Caco-2 (cell line): ENCODE measurements at regions not wholly inside any gene's neighbourhood (a gene's known extent, or its start where the extent isn't known, plus 50 kb on each side); places are given as distances from the start of the nearest gene placed in this dataset.

Experiments
- BruUV-seq: library from RNA; stranded (reverse); fragments of 400-500 nt; replicated peaks from 2 replicates; lab custom pipeline; 2021; lab: Mats Ljungman, UMichigan
- CTCF ChIA-PET: fragments of 300-600 bp; sonication (Branson Sonifier 250); formaldehyde crosslinking; loops from one replicate; lab custom pipeline; 2022; ENCODE audit warnings: antibody characterized with exemption; lab: Charles Lee
- POLR2A ChIA-PET: fragments of 300-600 bp; sonication (Branson Sonifier 250); formaldehyde crosslinking; loops from one replicate; lab custom pipeline; 2022; ENCODE audit warnings: antibody characterized with exemption; lab: Charles Lee
- DNase-seq, 2 experiments: peaks; one replicate each; pipeline versions ENCODE4 v3.0.0 to v3.0.0-alpha.2; 2020 to 2022
- H3K27me3 ChIP-seq: replicated peaks from 2 replicates; pipeline ENCODE4 v1.6.0; 2011; ENCODE audit warnings: low read length; ENCODE audit not compliant: control insufficient read depth, insufficient read depth
- H3K36me3 ChIP-seq: 2 replicates; pipeline ENCODE4 v1.5.1; 2011; ENCODE audit warnings: low read length; ENCODE audit not compliant: control insufficient read depth, insufficient read depth
- H3K4me1 ChIP-seq: fragments of 250-450 bp; sonication (Bioruptor Pico); 2 replicates; pipeline ENCODE4 v1.5.1; 2020; ENCODE audit warnings: mild to moderate bottlenecking
- H3K4me3 ChIP-seq: 2 replicates; pipeline ENCODE4 v1.5.1; 2011; ENCODE audit warnings: low read depth, mild to moderate bottlenecking, control low read depth, low read length
- H3K9me3 ChIP-seq: fragments of 250-450 bp; sonication (Bioruptor Pico); 2 replicates; pipeline ENCODE4 v1.5.1; 2020; ENCODE audit warnings: mild to moderate bottlenecking, moderate library complexity
- H3K27ac Mint-ChIP-seq: one replicate; pipeline ENCODE4 v1.8.0; 2022; ENCODE audit warnings: mixed read lengths; ENCODE audit not compliant: unreplicated experiment
- H3K27me3 Mint-ChIP-seq: one replicate; pipeline ENCODE4 v1.8.0; 2022; ENCODE audit warnings: mixed read lengths; ENCODE audit not compliant: insufficient read depth, unreplicated experiment
- H3K36me3 Mint-ChIP-seq: one replicate; pipeline ENCODE4 v1.8.0; 2022; ENCODE audit warnings: mild to moderate bottlenecking, mixed read lengths; ENCODE audit not compliant: insufficient read depth, unreplicated experiment
- H3K4me1 Mint-ChIP-seq: one replicate; pipeline ENCODE4 v1.8.0; 2022; ENCODE audit warnings: low read depth, mixed read lengths; ENCODE audit not compliant: unreplicated experiment
- H3K4me3 Mint-ChIP-seq: one replicate; pipeline ENCODE4 v1.8.0; 2022; ENCODE audit warnings: mild to moderate bottlenecking, moderate library complexity, mixed read lengths; ENCODE audit not compliant: unreplicated experiment
- H3K9me3 Mint-ChIP-seq: one replicate; pipeline ENCODE4 v1.8.0; 2022; ENCODE audit warnings: mixed read lengths; ENCODE audit not compliant: unreplicated experiment
- CTCF ChIP-seq, 2 experiments: fragments of 200-600 bp in 1 of 2; IDR thresholded peaks; 1 replicate in 1 of 2; 2 replicates in 1 of 2; pipeline versions ENCODE4 v1.5.1 to v1.8.0; 2011 to 2022; ENCODE audit warnings: antibody characterized with exemption in 1 of 2, control low read depth in 1 of 2, inconsistent platforms in 1 of 2, low read depth in 1 of 2, low read length in 1 of 2, mild to moderate bottlenecking in 1 of 2, moderate library complexity in 1 of 2; ENCODE audit not compliant: insufficient read depth in 1 of 2, severe bottlenecking in 1 of 2, unreplicated experiment in 1 of 2
- intact Hi-C: fragments of 100-400 bp; cut with micrococcal nuclease; formaldehyde crosslinking; loops from one replicate; pipeline ENCODE4 v1.10.0; 2022; ENCODE audit not compliant: unreplicated experiment

GRCh38 chr5:105218018-105218417, 1655.4 kb upstream of the NUDT12 start:
- no peak for DNase-seq
- Histone ChIP-seq H3K9me3 (0 out of 2 replicates have a peak, but pooled peaks cover 3% of the 10 kb centered on the region), H3K4me1 (no peaks in the 10 kb centered on the region), H3K36me3 (no peaks in the 10 kb centered on the region), H3K27me3 (no peaks in the 10 kb centered on the region), H3K4me3 (no peak overlapping the region)
- ChIA-PET CTCF (no interaction called here), POLR2A (no interaction called here)
- Mint-ChIP-seq H3K4me3 (no peak overlapping the region), H3K9me3 (no peaks in the 10 kb centered on the region), H3K27me3 (peaks cover 15% of the 10 kb centered on the region), H3K4me1 (no peaks in the 10 kb centered on the region), H3K27ac (no peak overlapping the region), H3K36me3 (no peaks in the 10 kb centered on the region)
- no peak for TF ChIP-seq CTCF (IDR thresholded peaks at IDR 0.05; ENCODE audit: insufficient read depth in 1 of 2, low read depth in 1 of 2, low read length in 1 of 2, severe bottlenecking in 1 of 2, unreplicated experiment in 1 of 2)
- BruUV-seq = no TSS peak
- intact Hi-C loops = no loop called here

- Mint-ChIP-seq H3K9me3 (no peaks in the 10 kb centered on the region), H3K4me1 (no peaks in the 10 kb centered on the region), H3K4me3 (no peak overlapping the region), H3K27me3 (peaks cover 24% of the 10 kb centered on the region), H3K36me3 (no peaks in the 10 kb centered on the region), H3K27ac (no peak overlapping the region)
- ChIA-PET CTCF (no interaction called here), POLR2A (no interaction called here)
- Histone ChIP-seq H3K9me3 (0 out of 2 replicates have a peak, but pooled peaks cover 3% of the 10 kb centered on the region), H3K4me1 (no peaks in the 10 kb centered on the region), H3K27me3 (no peaks in the 10 kb centered on the region; the same call in 1 of the 2 replicates), H3K4me3 (no peak overlapping the region), H3K36me3 (no peaks in the 10 kb centered on the region)
- no peak for DNase-seq
- no peak for TF ChIP-seq CTCF (IDR thresholded peaks at IDR 0.05; ENCODE audit: insufficient read depth in 1 of 2, low read depth in 1 of 2, low read length in 1 of 2, severe bottlenecking in 1 of 2, unreplicated experiment in 1 of 2)
- intact Hi-C loops = loop anchor here (1.0 kb wide), 1 partner anchor 46 kb away; no protein-coding TSS in a partner anchor
- BruUV-seq = no TSS peak
Observed at GRCh38 chr5:105213078-105213477, 1650.5 kb upstream of the NUDT12 start.

- BruUV-seq = no TSS peak
- no peaks in the 10 kb centered on the region for H3K36me3 Mint-ChIP-seq
- no peaks in the 10 kb centered on the region for H3K4me1 Mint-ChIP-seq
- ChIA-PET POLR2A (no interaction called here), CTCF (no interaction called here)
- DNase-seq = no peak
- no peak for TF ChIP-seq CTCF (IDR thresholded peaks at IDR 0.05; ENCODE audit: insufficient read depth in 1 of 2, low read depth in 1 of 2, low read length in 1 of 2, severe bottlenecking in 1 of 2, unreplicated experiment in 1 of 2)
- H3K4me3 ChIP-seq = no peak overlapping the region
- no peaks in the 10 kb centered on the region for H3K36me3 ChIP-seq
- no peaks in the 10 kb centered on the region; the same call in 1 of the 2 replicates for H3K27me3 ChIP-seq
- no peak overlapping the region for H3K4me3 Mint-ChIP-seq
- peaks cover 14% of the 10 kb centered on the region for H3K27me3 Mint-ChIP-seq
- H3K4me1 ChIP-seq = no peaks in the 10 kb centered on the region
- H3K9me3 Mint-ChIP-seq = no peaks in the 10 kb centered on the region
- intact Hi-C loops = no loop called here
- H3K9me3 ChIP-seq = no peaks in the 10 kb centered on the region; the same call in 1 of the 2 replicates
- H3K27ac Mint-ChIP-seq = no peak overlapping the region
Observed at GRCh38 chr5:105207066-105207465, 1644.5 kb upstream of the NUDT12 start.
